GM23338 (cell line): ENCODE measurements at regions not wholly inside any gene's neighbourhood (a gene's known extent, or its start where the extent isn't known, plus 50 kb on each side); places are given as distances from the start of the nearest gene placed in this dataset.

Source experiments
- ATAC-seq: fragments of 200-7000 bp; cut with Tn5 transposase; 3 replicates; pipeline ENCODE4 v1.9.1; 2020
- DNase-seq: peaks from one replicate; pipeline ENCODE4 v3.0.0-alpha.2; 2015; ENCODE audit warnings: low spot score
- H2AFZ ChIP-seq: fragments of 200-600 bp; sonication (generic); 2 replicates; pipeline ENCODE4 v1.8.0; 2016; ENCODE audit warnings: antibody characterized with exemption, mild to moderate bottlenecking, moderate library complexity
- H3F3A ChIP-seq: fragments of 200-600 bp; sonication (generic); replicated peaks from 2 replicates; pipeline ENCODE4 v1.8.0; 2017; ENCODE audit warnings: antibody characterized with exemption, mixed run types, low read depth
- H3K27ac ChIP-seq: fragments of 200-600 bp; sonication (generic); 2 replicates; pipeline ENCODE4 v1.6.1; 2016; ENCODE audit warnings: low read depth
- H3K27me3 ChIP-seq: fragments of 200-600 bp; sonication (generic); 2 replicates; pipeline ENCODE4 v1.8.0; 2016; ENCODE audit warnings: mild to moderate bottlenecking, mixed run types, moderate library complexity; ENCODE audit not compliant: insufficient read depth
- H3K36me3 ChIP-seq: fragments of 200-600 bp; sonication (generic); 2 replicates; pipeline ENCODE4 v1.8.0; 2016; ENCODE audit warnings: mild to moderate bottlenecking; ENCODE audit not compliant: insufficient read depth
- H3K4me1 ChIP-seq: fragments of 200-600 bp; sonication (generic); 2 replicates; pipeline ENCODE4 v1.8.0; 2016; ENCODE audit warnings: mild to moderate bottlenecking, moderate library complexity; ENCODE audit not compliant: insufficient read depth
- H3K4me2 ChIP-seq: fragments of 200-600 bp; sonication (generic); 2 replicates; pipeline ENCODE4 v1.7.1; 2017; ENCODE audit warnings: mixed run types
- H3K4me3 ChIP-seq: fragments of 200-600 bp; sonication (generic); 2 replicates; pipeline ENCODE4 v1.6.1; 2016; ENCODE audit warnings: mixed run types
- H3K79me2 ChIP-seq: fragments of 200-600 bp; sonication (generic); replicated peaks from 2 replicates; pipeline ENCODE4 v1.8.0; 2017; ENCODE audit warnings: mild to moderate bottlenecking; ENCODE audit not compliant: insufficient read depth
- H3K9me2 ChIP-seq: fragments of 200-600 bp; sonication (generic); 2 replicates; pipeline ENCODE4 v1.8.0; 2017; ENCODE audit not compliant: insufficient read depth
- H4K20me1 ChIP-seq: fragments of 200-600 bp; sonication (generic); replicated peaks from 2 replicates; pipeline ENCODE4 v1.8.0; 2017; ENCODE audit warnings: mild to moderate bottlenecking; ENCODE audit not compliant: insufficient read depth
- H3K27ac Mint-ChIP-seq: 2 replicates; pipeline ENCODE4 v1.8.0; 2020; ENCODE audit warnings: inconsistent platforms, mild to moderate bottlenecking, moderate library complexity, mixed read lengths
- H3K27me3 Mint-ChIP-seq: 3 replicates; pipeline ENCODE4 v1.8.0; 2022; ENCODE audit warnings: low read depth, mild to moderate bottlenecking, moderate library complexity, mixed read lengths, inconsistent platforms; ENCODE audit not compliant: insufficient read depth, poor library complexity
- H3K36me3 Mint-ChIP-seq: 3 replicates; pipeline ENCODE4 v1.8.0; 2021; ENCODE audit warnings: low read depth, mild to moderate bottlenecking, inconsistent platforms, moderate library complexity, mixed read lengths
- H3K4me1 Mint-ChIP-seq: 3 replicates; pipeline ENCODE4 v1.8.0; 2020; ENCODE audit warnings: mild to moderate bottlenecking, inconsistent platforms, mixed read lengths
- H3K4me3 Mint-ChIP-seq: 3 replicates; pipeline ENCODE4 v1.8.0; 2021; ENCODE audit warnings: moderate library complexity, mild to moderate bottlenecking, inconsistent platforms, mixed read lengths
- H3K9me3 Mint-ChIP-seq: 3 replicates; pipeline ENCODE4 v1.8.0; 2020; ENCODE audit warnings: moderate library complexity, mild to moderate bottlenecking, inconsistent platforms, mixed read lengths
- CREB1 ChIP-seq: fragments of 250-450 bp; sonication (Bioruptor Pico); IDR thresholded peaks from 2 replicates; pipeline ENCODE4 v1.5.0; 2020; ENCODE audit warnings: low read depth, mild to moderate bottlenecking, moderate library complexity
- CTCF ChIP-seq, 2 experiments: fragments of 200-600 bp in 1 of 2; sonication (generic) in 1 of 2; conservative IDR thresholded peaks; 2 replicates each; pipeline versions ENCODE4 v1.5.1 to v1.6.1; 2016 to 2017; ENCODE audit warnings: antibody characterized with exemption in 2 of 2, low read depth in 2 of 2, mild to moderate bottlenecking in 2 of 2, moderate library complexity in 1 of 2
- ETS1 ChIP-seq: IDR thresholded peaks from 2 replicates; pipeline ENCODE4 v1.6.1; 2016; ENCODE audit warnings: antibody characterized with exemption
- JUNB ChIP-seq: IDR thresholded peaks from one replicate; pipeline ENCODE4 v1.6.1; 2016; ENCODE audit warnings: antibody characterized with exemption; ENCODE audit not compliant: unreplicated experiment
- POLR2AphosphoS5 ChIP-seq: IDR thresholded peaks from 2 replicates; pipeline ENCODE4 v1.6.1; 2016; ENCODE audit warnings: antibody characterized with exemption, low read depth
- STAT1 ChIP-seq: IDR thresholded peaks from one replicate; pipeline ENCODE4 v1.6.1; 2016; ENCODE audit warnings: antibody characterized with exemption; ENCODE audit not compliant: unreplicated experiment
- ZNF114 ChIP-seq: fragments of 250-450 bp; sonication (Bioruptor Pico); IDR thresholded peaks from 2 replicates; pipeline ENCODE4 v1.5.0; 2020; ENCODE audit warnings: mild to moderate bottlenecking, moderate library complexity
- TF ChIP-seq, protein P1 (sequence below): fragments of 250-450 bp; sonication (Bioruptor Pico); IDR thresholded peaks from 2 replicates; pipeline ENCODE4 v1.5.0; 2020; ENCODE audit warnings: mild to moderate bottlenecking, moderate library complexity

DNA sequence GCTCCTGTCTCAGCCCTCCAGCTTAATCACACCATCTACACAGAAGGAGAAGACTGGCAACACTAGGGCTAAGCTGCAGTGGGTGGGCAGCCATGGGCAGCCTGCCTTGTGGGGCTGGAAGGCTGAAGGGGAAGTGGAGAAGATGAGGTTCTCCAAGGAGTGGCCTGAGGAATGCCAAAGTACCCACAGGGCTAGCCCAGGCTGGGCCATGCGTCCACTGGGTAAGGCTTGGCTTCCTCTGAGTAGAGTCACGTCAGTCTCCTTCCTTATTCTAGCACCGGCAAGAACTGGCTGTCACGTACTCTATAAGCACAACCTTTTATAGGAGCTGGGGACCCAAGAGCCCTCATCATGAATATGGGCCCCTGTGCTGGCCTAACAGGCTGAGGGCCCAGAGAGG, 110.6 kb upstream of the SIRPA start:
- H3K27me3 ChIP-seq = 0 out of 2 replicates have a peak, but pooled peaks cover 3% of the 10 kb centered on the region
- H3K4me3 ChIP-seq = no peak overlapping the region
- H3K4me1 ChIP-seq = no peaks in the 10 kb centered on the region
- no peaks in the 10 kb centered on the region for H3K36me3 Mint-ChIP-seq
- no peaks in the 10 kb centered on the region for H3K36me3 ChIP-seq
- peaks cover 4% of the 10 kb centered on the region for H3K27me3 Mint-ChIP-seq
- H3K4me3 Mint-ChIP-seq = no peak overlapping the region
- no peak overlapping the region for H2AFZ ChIP-seq
- H3K9me3 Mint-ChIP-seq = no peaks in the 10 kb centered on the region
- H3K4me1 Mint-ChIP-seq = no peaks in the 10 kb centered on the region; the same call in 2 of the 3 replicates
- ATAC-seq (no peak), DNase-seq (no peak)
- H3K27ac Mint-ChIP-seq = no peak overlapping the region
- H3K9me2 ChIP-seq = no peaks in the 10 kb centered on the region; the same call in 1 of the 2 replicates
- H3K27ac ChIP-seq = no peak overlapping the region
- H4K20me1 ChIP-seq = no peaks in the 10 kb centered on the region
- no peaks in the 10 kb centered on the region for H3K79me2 ChIP-seq
- no peak overlapping the region for H3K4me2 ChIP-seq
- TF ChIP-seq STAT1 (no peak), CREB1 (CRISPR knock-in tag) (no peak), ETS1 (no peak), ZNF114 (CRISPR knock-in tag) (no peak), JUNB (no peak), CTCF (conservative IDR thresholded peaks at IDR 0.05; ENCODE audit: low read depth in 2 of 2) (no peak), POLR2AphosphoS5 (no peak)
- TF ChIP-seq, protein P1, sequence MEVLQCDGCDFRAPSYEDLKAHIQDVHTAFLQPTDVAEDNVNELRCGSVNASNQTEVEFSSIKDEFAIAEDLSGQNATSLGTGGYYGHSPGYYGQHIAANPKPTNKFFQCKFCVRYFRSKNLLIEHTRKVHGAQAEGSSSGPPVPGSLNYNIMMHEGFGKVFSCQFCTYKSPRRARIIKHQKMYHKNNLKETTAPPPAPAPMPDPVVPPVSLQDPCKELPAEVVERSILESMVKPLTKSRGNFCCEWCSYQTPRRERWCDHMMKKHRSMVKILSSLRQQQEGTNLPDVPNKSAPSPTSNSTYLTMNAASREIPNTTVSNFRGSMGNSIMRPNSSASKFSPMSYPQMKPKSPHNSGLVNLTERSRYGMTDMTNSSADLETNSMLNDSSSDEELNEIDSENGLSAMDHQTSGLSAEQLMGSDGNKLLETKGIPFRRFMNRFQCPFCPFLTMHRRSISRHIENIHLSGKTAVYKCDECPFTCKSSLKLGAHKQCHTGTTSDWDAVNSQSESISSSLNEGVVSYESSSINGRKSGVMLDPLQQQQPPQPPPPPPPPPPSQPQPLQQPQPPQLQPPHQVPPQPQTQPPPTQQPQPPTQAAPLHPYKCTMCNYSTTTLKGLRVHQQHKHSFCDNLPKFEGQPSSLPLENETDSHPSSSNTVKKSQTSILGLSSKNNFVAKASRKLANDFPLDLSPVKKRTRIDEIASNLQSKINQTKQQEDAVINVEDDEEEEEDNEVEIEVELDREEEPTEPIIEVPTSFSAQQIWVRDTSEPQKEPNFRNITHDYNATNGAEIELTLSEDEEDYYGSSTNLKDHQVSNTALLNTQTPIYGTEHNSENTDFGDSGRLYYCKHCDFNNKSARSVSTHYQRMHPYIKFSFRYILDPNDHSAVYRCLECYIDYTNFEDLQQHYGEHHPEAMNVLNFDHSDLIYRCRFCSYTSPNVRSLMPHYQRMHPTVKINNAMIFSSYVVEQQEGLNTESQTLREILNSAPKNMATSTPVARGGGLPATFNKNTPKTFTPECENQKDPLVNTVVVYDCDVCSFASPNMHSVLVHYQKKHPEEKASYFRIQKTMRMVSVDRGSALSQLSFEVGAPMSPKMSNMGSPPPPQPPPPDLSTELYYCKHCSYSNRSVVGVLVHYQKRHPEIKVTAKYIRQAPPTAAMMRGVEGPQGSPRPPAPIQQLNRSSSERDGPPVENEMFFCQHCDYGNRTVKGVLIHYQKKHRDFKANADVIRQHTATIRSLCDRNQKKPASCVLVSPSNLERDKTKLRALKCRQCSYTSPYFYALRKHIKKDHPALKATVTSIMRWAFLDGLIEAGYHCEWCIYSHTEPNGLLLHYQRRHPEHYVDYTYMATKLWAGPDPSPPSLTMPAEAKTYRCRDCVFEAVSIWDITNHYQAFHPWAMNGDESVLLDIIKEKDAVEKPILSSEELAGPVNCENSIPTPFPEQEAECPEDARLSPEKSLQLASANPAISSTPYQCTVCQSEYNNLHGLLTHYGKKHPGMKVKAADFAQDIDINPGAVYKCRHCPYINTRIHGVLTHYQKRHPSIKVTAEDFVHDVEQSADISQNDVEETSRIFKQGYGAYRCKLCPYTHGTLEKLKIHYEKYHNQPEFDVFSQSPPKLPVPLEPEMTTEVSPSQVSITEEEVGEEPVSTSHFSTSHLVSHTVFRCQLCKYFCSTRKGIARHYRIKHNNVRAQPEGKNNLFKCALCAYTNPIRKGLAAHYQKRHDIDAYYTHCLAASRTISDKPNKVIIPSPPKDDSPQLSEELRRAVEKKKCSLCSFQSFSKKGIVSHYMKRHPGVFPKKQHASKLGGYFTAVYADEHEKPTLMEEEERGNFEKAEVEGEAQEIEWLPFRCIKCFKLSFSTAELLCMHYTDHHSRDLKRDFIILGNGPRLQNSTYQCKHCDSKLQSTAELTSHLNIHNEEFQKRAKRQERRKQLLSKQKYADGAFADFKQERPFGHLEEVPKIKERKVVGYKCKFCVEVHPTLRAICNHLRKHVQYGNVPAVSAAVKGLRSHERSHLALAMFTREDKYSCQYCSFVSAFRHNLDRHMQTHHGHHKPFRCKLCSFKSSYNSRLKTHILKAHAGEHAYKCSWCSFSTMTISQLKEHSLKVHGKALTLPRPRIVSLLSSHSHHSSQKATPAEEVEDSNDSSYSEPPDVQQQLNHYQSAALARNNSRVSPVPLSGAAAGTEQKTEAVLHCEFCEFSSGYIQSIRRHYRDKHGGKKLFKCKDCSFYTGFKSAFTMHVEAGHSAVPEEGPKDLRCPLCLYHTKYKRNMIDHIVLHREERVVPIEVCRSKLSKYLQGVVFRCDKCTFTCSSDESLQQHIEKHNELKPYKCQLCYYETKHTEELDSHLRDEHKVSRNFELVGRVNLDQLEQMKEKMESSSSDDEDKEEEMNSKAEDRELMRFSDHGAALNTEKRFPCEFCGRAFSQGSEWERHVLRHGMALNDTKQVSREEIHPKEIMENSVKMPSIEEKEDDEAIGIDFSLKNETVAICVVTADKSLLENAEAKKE (CRISPR knock-in tag) = no peak
- H3F3A ChIP-seq = no peaks in the 10 kb centered on the region
